ENCODE measurements at regions not wholly inside any gene's neighbourhood (a gene's known extent, or its start where the extent isn't known, plus 50 kb on each side); places are given as distances from the start of the nearest gene placed in this dataset.

GRCh38 chr2:176691471-176691870 is 422.2 kb downstream of the MTX2 start:
- ChIA-PET POLR2A (no interaction called here), CTCF (no interaction called here)
- in situ Hi-C loops (cut with HindIII; ENCODE audit: low pct_unique_long_range_greater_than_20kb, low sequenced_read_pairs) (no loop called here), intact Hi-C loops (cut with micrococcal nuclease; ENCODE audit: unreplicated experiment) (no loop called here)
- no peaks in the 10 kb centered on the region for H3K9me3 ChIP-seq (ENCODE audit: control insufficient read depth, insufficient read depth, low read depth, low read length)
- H3K4me3 ChIP-seq (ENCODE audit: low read depth in 2 of 2, low read length in 2 of 2), result no peak overlapping the region
- no peaks in the 10 kb centered on the region for H3K4me1 ChIP-seq (ENCODE audit: control insufficient read depth, insufficient read depth, low read length)
- ATAC-seq (no peak), DNase-seq (ENCODE audit: low read depth, low spot score) (no peak)
- no peak overlapping the region for H3K27ac ChIP-seq (ENCODE audit: low read length)
- no TSS peak for BruUV-seq (replicated peaks)
- H3K27me3 ChIP-seq (ENCODE audit: control insufficient read depth, insufficient read depth, low read length), result no peaks in the 10 kb centered on the region; the same call in 1 of the 2 replicates
- no peaks in the 10 kb centered on the region for H3K36me3 ChIP-seq (ENCODE audit: control insufficient read depth, insufficient read depth, low read length)
- no peak for TF ChIP-seq POLR2AphosphoS5 (IDR thresholded peaks at IDR 0.05; ENCODE audit: low read depth, low read length)

DNA sequence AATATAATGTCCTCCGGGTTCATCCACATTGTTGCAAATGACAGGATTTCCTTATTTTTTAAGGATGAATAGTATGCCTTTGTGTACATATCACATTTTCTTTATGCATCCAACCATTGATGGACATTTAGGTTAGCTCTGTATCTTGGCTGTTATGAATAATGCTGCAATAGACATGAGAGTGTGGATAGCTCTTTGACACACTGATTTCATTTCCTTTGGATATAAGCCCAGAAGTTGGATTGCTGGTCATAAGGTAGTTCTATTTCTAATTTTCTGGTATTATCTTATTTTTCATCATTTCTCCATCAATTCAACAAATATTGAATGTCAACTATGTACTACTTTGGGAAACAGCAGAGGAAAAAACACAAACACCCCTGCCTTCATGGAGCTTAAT is 423.3 kb downstream of the MTX2 start:
- in situ Hi-C loops (cut with HindIII; ENCODE audit: low pct_unique_long_range_greater_than_20kb, low sequenced_read_pairs) (no loop called here), intact Hi-C loops (cut with micrococcal nuclease; ENCODE audit: unreplicated experiment) (no loop called here)
- no peaks in the 10 kb centered on the region for H3K9me3 ChIP-seq (ENCODE audit: control insufficient read depth, insufficient read depth, low read depth, low read length)
- H3K4me1 ChIP-seq (ENCODE audit: control insufficient read depth, insufficient read depth, low read length), result no peaks in the 10 kb centered on the region
- TF ChIP-seq TCF7L2 (IDR thresholded peaks at IDR 0.05; ENCODE audit: low read depth, low read length) (no peak), SIN3A (IDR thresholded peaks at IDR 0.05; ENCODE audit: borderline replicate concordance, insufficient read depth, low read depth, low read length) (no peak), POLR2AphosphoS5 (IDR thresholded peaks at IDR 0.05; ENCODE audit: low read depth, low read length) (no peak), CTCF (IDR thresholded peaks at IDR 0.05) (no peak)
- POLR2A ChIA-PET, result no interaction called here
- CTCF ChIA-PET, result no interaction called here
- no peak overlapping the region for H3K4me3 ChIP-seq (ENCODE audit: low read depth in 2 of 2, low read length in 2 of 2)
- no TSS peak for BruUV-seq (replicated peaks)
- ATAC-seq (no peak), DNase-seq (ENCODE audit: low read depth, low spot score) (no peak)
- H3K27ac ChIP-seq (ENCODE audit: low read length), result no peak overlapping the region
- no peaks in the 10 kb centered on the region; the same call in 1 of the 2 replicates for H3K27me3 ChIP-seq (ENCODE audit: control insufficient read depth, insufficient read depth, low read length)
- H3K36me3 ChIP-seq (ENCODE audit: control insufficient read depth, insufficient read depth, low read length), result no peaks in the 10 kb centered on the region

GRCh38 chr2:176699098-176699497 is 429.9 kb downstream of the MTX2 start:
- H3K27ac ChIP-seq (ENCODE audit: low read length), result no peak overlapping the region
- CTCF ChIA-PET, result no interaction called here

More at GRCh38 chr2:176699098-176699497, 429.9 kb downstream of the MTX2 start:
- no peak for DNase-seq (ENCODE audit: low read depth, low spot score)
- TF ChIP-seq POLR2AphosphoS5 (IDR thresholded peaks at IDR 0.05; ENCODE audit: low read depth, low read length), result no peak
- TF ChIP-seq SIN3A (IDR thresholded peaks at IDR 0.05; ENCODE audit: borderline replicate concordance, insufficient read depth, low read depth, low read length), result no peak
- no peak for TF ChIP-seq REST (IDR thresholded peaks at IDR 0.05; ENCODE audit: insufficient read depth in 1 of 2, low read depth in 2 of 2, low read length in 1 of 2)
- TF ChIP-seq TCF7L2 (IDR thresholded peaks at IDR 0.05; ENCODE audit: low read depth, low read length), result no peak
- TF ChIP-seq CTCF (IDR thresholded peaks at IDR 0.05), result no peak
- intact Hi-C loops (cut with micrococcal nuclease; ENCODE audit: unreplicated experiment), result no loop called here
- ATAC-seq, result no peak
- in situ Hi-C loops (cut with HindIII; ENCODE audit: low pct_unique_long_range_greater_than_20kb, low sequenced_read_pairs), result no loop called here
- Histone ChIP-seq H3K27me3 (ENCODE audit: control insufficient read depth, insufficient read depth, low read length) (no peaks in the 10 kb centered on the region), H3K9me3 (ENCODE audit: control insufficient read depth, insufficient read depth, low read depth, low read length) (no peaks in the 10 kb centered on the region), H3K4me1 (ENCODE audit: control insufficient read depth, insufficient read depth, low read length) (no peaks in the 10 kb centered on the region), H3K36me3 (ENCODE audit: control insufficient read depth, insufficient read depth, low read length) (no peaks in the 10 kb centered on the region; the same call in 1 of the 2 replicates), H3K4me3 (ENCODE audit: low read depth in 2 of 2, low read length in 2 of 2) (no peak overlapping the region)
- POLR2A ChIA-PET, result no interaction called here
- BruUV-seq (replicated peaks), result no TSS peak
